ENCODE measurements at regions not wholly inside any gene's neighbourhood (a gene's known extent, or its start where the extent isn't known, plus 50 kb on each side); places are given as distances from the start of the nearest gene placed in this dataset.
A peak's percentile ranks its signal among the peaks of the same experiment; 100 is the strongest.

- H3K4me3 ChIP-seq (ENCODE audit: low read depth in 1 of 3, low read length in 3 of 3) = no peak overlapping the region
- peak overlapping the region in 1 of 2 donors; percentile 10 for H3K27ac ChIP-seq (ENCODE audit: low read depth in 1 of 2, low read length in 2 of 2)
- no peaks in the 10 kb centered on the region for H3K36me3 ChIP-seq (ENCODE audit: control insufficient read depth in 4 of 4, insufficient read depth in 3 of 4, low read depth in 1 of 4, low read length in 3 of 4)
- peaks cover 2 to 13% (median 5%) of the 10 kb centered on the region in 4 donors for H3K4me1 ChIP-seq (ENCODE audit: control insufficient read depth in 4 of 4, insufficient read depth in 4 of 4, low read length in 3 of 4)
- H3K9ac ChIP-seq (ENCODE audit: low read depth in 1 of 2, low read length in 2 of 2) = no peak overlapping the region
- WGBS = 87% methylated on average over 6 of the region's 6 CpGs
- TF ChIP-seq SP1 (IDR thresholded peaks at IDR 0.05) = no peak
- no peak for TF ChIP-seq NR2F2 (IDR thresholded peaks at IDR 0.05)
- TF ChIP-seq GABPA (IDR thresholded peaks at IDR 0.05 in 1 of 2, conservative IDR thresholded peaks at IDR 0.05 in 1 of 2) = no peak
- no peak for TF ChIP-seq FOXA1 (IDR thresholded peaks at IDR 0.05)
- TF ChIP-seq HNF4G (IDR thresholded peaks at IDR 0.05) = no peak
- no peak for TF ChIP-seq JUND (IDR thresholded peaks at IDR 0.05)
- TF ChIP-seq CTCF (IDR thresholded peaks at IDR 0.05; ENCODE audit: low read depth, low read length, missing input control) = no peak
- TF ChIP-seq HNF4A (conservative IDR thresholded peaks at IDR 0.05) = no peak
- TF ChIP-seq MAX (IDR thresholded peaks at IDR 0.05) = no peak
- no peak for TF ChIP-seq FOXA2 (IDR thresholded peaks at IDR 0.05)
- TF ChIP-seq ZBTB33 (IDR thresholded peaks at IDR 0.05) = no peak
- TF ChIP-seq EGR1 (IDR thresholded peaks at IDR 0.05; ENCODE audit: low read depth in 2 of 2) = no peak
- DNase-seq (ENCODE audit: low spot score) = no peak
- no peaks in the 10 kb centered on the region for H3K27me3 ChIP-seq (ENCODE audit: control insufficient read depth in 4 of 4, insufficient read depth in 4 of 4, low read length in 3 of 4)
- no peaks in the 10 kb centered on the region for H3K9me3 ChIP-seq (ENCODE audit: control insufficient read depth in 4 of 4, low read length in 3 of 4)
These were observed 90.8 kb downstream of the ZFP36L2 start for GRCh38 chr2:43135583-43135982.

GRCh38 chr2:43134571-43134889, 91.9 kb downstream of the ZFP36L2 start:
- no peak overlapping the region for H3K27ac ChIP-seq (ENCODE audit: low read depth in 1 of 2, low read length in 2 of 2)
- H3K9ac ChIP-seq (ENCODE audit: low read depth in 1 of 2, low read length in 2 of 2) = no peak overlapping the region
- WGBS = 91% methylated on average over 9 of the region's 9 CpGs
- TF ChIP-seq RXRA (IDR thresholded peaks at IDR 0.05) (no peak), RAD21 (IDR thresholded peaks at IDR 0.05) (no peak), TAF1 (conservative IDR thresholded peaks at IDR 0.05) (no peak), CTCF (IDR thresholded peaks at IDR 0.05; ENCODE audit: low read depth, low read length, missing input control) (no peak), GABPA (IDR thresholded peaks at IDR 0.05 in 1 of 2, conservative IDR thresholded peaks at IDR 0.05 in 1 of 2) (no peak), REST (IDR thresholded peaks at IDR 0.05) (no peak), ATF3 (IDR thresholded peaks at IDR 0.05) (no peak), JUND (IDR thresholded peaks at IDR 0.05) (no peak), NR2F2 (IDR thresholded peaks at IDR 0.05) (no peak), FOXA1 (IDR thresholded peaks at IDR 0.05) (no peak), HNF4G (IDR thresholded peaks at IDR 0.05) (no peak), MAX (IDR thresholded peaks at IDR 0.05) (no peak), SP1 (IDR thresholded peaks at IDR 0.05) (no peak), HNF4A (conservative IDR thresholded peaks at IDR 0.05) (no peak), FOXA2 (IDR thresholded peaks at IDR 0.05) (no peak), ZBTB33 (IDR thresholded peaks at IDR 0.05) (no peak), YY1 (IDR thresholded peaks at IDR 0.05) (no peak), EGR1 (IDR thresholded peaks at IDR 0.05; ENCODE audit: low read depth in 2 of 2) (no peak)
- H3K36me3 ChIP-seq (ENCODE audit: control insufficient read depth in 4 of 4, insufficient read depth in 3 of 4, low read depth in 1 of 4, low read length in 3 of 4) = no peaks in the 10 kb centered on the region
- no peaks in the 10 kb centered on the region for H3K27me3 ChIP-seq (ENCODE audit: control insufficient read depth in 4 of 4, insufficient read depth in 4 of 4, low read length in 3 of 4)
- no peaks in the 10 kb centered on the region for H3K9me3 ChIP-seq (ENCODE audit: control insufficient read depth in 4 of 4, low read length in 3 of 4)
- DNase-seq (ENCODE audit: low spot score) = no peak
- no peak overlapping the region for H3K4me3 ChIP-seq (ENCODE audit: low read depth in 1 of 3, low read length in 3 of 3)
- peaks cover 2 to 13% (median 5%) of the 10 kb centered on the region in 4 donors for H3K4me1 ChIP-seq (ENCODE audit: control insufficient read depth in 4 of 4, insufficient read depth in 4 of 4, low read length in 3 of 4)

All from liver (tissue), 8 donors.